GM18520 (cell line): ENCODE measurements at regions not wholly inside any gene's neighbourhood (a gene's known extent, or its start where the extent isn't known, plus 50 kb on each side); places are given as distances from the start of the nearest gene placed in this dataset.

Experiments
- ATAC-seq: cut with Tn5 transposase; IDR thresholded peaks from one replicate; pipeline ENCODE4 v1.9.1; 2021; ENCODE audit not compliant: unreplicated experiment

DNA sequence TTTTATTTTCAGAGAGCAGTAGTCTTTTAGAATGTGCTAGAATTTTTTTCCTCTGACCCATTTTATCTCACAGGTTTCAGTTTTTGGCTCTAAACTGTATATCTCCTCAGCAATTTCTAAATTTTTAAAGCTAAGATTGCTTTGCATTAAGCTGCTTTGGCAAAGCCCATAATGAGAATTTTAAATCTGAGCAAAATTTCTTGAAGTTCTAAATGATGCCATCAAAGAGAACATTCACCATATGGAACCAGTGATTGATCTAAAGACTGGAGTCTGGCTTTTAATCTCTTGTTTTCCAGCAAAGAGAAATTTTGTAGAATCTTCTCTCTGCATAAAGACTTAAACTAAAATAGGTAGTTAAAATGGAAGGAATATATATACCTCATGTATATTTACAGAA, 313.6 kb downstream of the TBC1D32 start:
- no peak for ATAC-seq

GRCh38 chr6:121008553-121008952, 325.7 kb downstream of the TBC1D32 start:
- no peak for ATAC-seq

DNA sequence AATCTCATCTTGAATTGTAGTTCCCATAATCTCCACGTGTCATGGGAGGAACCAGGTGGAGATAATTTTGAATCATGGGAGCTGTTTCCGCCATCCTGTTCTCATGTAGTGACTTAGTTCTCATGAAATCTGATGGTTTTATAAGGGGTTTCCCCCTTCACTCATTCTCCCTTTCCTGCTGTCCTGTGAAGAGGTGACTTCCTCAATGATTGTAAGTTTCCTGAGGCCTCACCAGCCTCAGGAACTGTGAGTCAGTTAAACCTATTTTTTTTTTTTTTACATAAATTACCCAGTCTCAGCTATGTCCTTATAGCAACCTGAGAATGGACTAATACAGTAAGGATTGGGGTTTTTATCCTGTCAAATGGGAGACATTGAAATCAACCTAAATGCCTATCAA, 328.3 kb downstream of the TBC1D32 start:
- ATAC-seq: no peak

DNA sequence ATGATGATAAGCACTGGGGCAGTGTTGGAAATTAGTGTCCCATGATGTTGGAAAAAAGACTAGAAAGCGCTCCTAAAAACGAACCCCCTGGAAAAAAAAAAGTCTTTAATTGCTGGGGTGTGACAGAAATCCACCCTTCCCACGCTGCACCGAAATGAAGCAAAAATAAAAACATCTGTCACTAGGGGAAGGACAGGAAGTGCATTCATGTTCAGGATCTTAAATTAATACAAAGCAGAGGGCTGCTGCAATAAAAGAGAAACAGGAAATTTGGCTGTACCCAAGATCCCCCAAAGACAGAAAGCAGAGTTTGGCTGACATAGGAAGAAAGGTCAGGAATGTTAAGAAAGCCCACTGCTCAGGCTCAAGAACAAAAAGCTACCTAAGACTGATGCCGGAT, 333.9 kb downstream of the TBC1D32 start:
- ATAC-seq: no peak

- ATAC-seq: no peak
These were observed 337.9 kb downstream of the TBC1D32 start for GRCh38 chr6:120996340-120996739.

GRCh38 chr6:120994573-120994967, 339.7 kb downstream of the TBC1D32 start:
- no peak for ATAC-seq

DNA sequence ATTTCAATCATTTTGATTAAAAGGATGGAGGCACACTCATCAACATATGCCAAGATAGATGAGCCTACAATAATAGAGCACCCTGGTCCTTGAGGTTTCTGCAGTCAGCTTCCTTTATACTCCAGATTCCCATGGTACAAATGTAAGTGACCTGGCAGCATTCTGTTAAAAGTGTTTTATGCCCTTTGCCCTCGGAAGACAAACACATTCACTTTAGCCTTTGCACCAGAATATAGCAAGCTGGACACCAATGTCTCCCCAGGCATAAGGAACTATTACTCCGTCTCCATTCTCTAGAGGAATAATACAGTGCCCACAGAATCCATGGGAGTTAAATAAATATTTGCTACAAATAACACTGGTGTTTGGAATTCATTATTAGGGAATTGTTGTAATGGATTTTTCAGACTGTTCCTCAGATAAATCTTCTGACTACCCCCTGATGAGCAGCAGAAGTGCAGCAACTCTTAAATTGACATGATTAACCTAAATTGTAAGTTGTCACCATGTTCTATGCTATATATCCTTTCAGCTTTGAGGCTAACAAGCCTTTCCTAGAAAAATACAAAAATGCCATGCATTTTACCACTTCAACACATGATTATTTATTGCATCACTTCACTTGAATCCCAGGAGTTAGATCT, 340.2 kb downstream of the TBC1D32 start:
- no peak for ATAC-seq

GRCh38 chr6:120992257-120992656, 342.0 kb downstream of the TBC1D32 start:
- ATAC-seq: no peak

DNA sequence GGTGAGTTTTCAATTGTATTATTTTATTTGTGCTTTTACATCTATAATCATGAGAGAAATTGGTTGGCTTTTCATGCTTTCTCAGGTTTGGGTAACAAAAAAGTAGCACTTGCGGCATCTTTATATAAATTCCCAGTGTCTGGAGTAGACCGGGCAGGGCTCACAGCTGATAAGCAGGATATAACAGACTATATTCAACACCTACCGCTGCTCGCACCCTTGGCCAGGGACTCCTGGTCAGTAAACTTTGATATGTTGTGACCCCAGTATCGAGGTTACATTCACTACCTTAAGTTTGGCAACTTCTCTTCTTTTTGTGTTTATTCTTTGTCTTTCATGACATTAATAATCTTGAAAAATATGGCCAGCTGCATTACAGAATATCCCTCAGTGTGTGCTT, 343.4 kb downstream of the TBC1D32 start:
- ATAC-seq: no peak

DNA sequence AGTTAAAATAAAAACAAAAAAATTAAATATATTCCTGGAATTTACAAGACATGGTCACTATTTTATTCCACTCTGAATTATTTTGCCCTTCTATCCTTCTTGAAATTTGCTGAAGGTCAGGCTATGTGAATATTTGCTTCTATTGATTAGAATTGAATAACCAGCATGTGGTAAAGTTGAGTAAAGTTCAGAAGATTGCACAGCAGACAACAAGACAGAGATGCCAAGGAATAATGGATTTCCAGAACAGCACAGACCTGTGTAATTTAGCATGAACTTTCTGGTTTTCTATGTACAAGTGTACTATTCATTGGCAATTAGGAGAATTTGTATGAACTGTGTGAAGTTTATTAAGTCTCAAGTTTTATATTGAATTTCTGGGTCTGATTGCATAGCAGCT, 352.4 kb downstream of the TBC1D32 start:
- ATAC-seq: no peak

- peak; percentile 54 for ATAC-seq
These were observed 368.0 kb downstream of the TBC1D32 start for GRCh38 chr6:120966321-120966720.

DNA sequence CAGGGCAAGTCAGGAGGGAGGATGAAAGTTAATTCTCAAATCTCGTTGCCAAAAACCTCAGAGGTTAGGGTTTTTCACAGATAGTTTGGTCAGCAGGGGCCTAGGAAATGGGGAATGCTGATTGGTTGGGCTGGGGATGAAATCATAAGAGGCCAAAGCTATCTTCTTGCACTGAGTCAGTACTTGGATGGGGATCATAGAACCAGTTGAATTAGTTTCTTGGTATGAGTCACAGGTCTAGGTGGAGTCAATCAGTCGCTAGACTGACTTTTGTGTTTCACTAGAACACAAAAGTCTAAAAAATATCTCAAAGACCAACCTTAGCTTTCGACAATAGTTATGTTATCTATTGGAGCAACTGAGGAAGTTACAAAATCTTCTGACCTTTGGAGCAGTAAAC, 368.5 kb downstream of the TBC1D32 start:
- peak; percentile 44 for ATAC-seq

DNA sequence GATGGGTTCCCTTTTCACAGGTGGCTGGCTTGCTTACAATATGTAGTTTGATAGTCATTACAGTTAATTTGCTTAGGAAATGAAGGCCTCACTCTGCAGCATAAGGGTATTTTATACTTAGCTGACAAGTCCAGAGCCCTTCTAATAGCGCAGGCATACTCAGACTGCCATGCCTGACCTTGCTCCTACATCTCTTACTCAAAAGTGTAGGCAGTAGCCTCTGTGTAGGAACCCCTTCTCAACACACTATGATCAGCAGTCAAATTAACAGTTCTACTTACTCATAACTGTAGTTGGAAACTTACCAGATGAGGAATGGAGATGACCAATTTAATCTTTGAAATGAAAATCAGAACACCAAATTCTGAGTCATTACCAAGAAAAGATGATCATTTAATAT, 373.5 kb downstream of the TBC1D32 start:
- no peak for ATAC-seq

GRCh38 chr6:120954111-120954510, 380.2 kb downstream of the TBC1D32 start:
- no peak for ATAC-seq

GRCh38 chr6:120951258-120951657, 383.0 kb downstream of the TBC1D32 start:
- no peak for ATAC-seq

DNA sequence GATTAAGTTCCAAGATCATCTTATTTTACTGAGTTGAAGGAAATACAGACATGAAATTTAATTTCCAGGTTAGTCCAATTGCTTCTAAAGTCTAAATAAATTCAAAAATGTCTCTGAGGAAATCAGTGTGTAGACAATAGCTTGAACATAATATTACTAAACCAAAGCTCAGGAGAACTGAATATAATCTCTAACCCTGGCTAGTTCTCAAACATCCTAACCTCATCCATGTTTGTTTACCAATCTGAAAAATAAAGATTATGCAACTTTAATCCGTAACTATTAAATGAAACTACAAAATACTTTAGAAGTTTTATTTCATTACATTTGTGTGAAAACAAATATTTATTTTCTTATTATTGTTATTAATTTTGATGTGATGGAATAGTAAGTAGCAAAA, 387.2 kb downstream of the TBC1D32 start:
- ATAC-seq: no peak

DNA sequence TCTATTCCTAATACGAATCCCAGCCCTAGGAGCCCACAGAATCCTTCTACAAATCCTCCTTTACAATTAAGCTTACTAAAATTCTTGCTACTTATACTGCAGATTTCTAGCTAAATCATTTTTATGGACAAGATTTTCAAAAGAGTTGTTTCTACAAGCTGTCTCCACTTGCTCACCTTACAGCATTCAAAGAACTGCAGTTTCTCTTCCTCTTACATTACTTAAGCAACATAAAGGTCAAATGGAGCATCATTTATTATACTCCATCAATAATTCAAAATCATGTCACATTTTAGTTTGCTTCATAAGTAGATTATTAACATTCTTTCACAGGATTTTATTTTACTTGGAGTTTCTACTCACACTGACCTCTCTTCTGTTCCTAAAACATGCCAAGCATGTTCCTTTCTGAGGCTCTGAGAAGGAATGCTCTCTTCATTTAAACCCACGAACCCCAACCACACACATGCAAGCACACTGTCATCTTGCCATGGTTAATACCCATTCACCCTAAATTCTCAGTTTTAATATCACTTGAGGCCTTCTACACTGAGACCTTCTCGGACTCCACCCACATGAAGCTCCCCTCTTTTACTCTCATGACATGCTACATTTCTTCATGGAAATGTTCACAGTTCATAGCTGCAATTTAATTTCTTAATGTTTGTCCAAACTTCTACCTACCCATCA, 388.2 kb downstream of the TBC1D32 start:
- no peak for ATAC-seq

DNA sequence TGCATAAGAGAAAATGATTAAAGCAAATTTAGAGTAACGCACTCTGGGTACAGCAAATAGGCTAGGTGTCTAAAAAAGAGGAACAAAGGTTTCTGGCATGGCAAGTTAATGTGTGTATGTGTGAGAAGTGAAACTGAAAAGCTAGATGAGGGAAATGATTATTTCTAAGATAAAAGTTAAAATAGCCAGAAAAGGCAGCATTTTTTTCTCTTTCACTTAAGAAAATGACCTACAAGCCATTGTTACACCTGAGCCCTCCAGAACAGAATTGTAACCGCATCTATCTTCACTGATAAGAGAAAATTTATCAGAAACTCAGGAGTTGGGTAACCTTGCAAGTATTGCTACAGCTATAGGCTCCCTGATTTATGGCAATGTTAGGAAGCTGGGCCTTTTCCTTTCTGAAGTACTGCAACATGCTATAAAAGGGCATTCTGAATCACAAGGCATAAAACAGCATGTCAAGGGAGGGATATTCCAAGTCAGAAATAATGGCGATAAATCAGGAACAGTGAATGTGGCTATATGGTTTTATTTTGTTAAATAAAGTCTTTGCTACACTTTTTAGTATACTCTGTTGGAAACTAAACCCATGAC, 395.3 kb downstream of the TBC1D32 start:
- peak; percentile 96 for ATAC-seq

DNA sequence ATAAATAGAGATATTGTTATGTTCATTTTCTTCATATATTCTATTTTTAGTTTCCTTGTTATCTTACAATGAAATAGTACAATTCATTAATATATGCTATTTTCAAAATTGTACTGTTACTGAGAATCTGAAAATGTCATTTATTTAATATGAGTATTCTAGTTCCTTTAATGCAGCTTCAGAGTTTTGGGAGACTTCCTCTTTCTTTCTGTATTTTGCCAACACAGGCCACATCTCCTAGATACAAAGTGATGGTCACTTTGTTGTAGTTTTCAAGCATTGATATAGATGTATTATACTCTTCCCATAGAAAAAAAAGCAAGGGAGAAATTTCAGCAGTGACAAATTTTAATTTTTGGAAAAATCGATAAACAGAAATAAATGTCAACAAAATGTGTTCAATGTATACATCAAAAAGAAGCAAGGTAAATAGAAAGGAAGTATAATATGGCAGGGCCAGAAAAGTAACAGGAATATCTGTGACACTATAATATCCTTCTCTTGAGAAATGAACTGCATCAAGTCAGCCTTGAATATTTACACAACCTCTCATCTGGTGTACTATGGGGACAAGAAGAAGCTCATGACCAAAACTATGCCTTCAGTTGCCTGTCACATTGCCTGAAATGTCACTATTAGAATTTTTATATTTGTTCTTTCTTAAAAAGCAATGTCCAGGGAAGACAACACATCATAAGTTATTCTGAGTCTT, 396.0 kb downstream of the TBC1D32 start:
- no peak for ATAC-seq

DNA sequence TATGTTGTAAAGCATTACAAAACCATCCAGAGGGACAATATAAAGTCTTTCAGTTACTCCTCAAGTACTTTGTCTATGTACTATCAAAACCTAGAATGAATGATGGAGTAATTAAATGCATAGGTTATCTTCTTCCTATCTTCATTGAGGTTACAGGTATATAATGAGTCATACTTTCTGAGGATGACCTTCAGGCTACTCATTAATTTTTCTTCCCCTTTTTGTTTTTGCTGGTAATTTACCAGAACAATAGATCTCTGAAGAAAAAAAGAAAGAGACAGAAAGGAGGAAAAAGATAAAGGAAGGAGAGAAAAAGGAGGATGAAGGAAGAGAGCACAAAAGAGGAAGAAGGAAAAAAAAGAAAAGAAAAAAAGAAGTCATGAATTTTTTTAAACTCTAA, 398.4 kb downstream of the TBC1D32 start:
- peak; percentile 30 for ATAC-seq

DNA sequence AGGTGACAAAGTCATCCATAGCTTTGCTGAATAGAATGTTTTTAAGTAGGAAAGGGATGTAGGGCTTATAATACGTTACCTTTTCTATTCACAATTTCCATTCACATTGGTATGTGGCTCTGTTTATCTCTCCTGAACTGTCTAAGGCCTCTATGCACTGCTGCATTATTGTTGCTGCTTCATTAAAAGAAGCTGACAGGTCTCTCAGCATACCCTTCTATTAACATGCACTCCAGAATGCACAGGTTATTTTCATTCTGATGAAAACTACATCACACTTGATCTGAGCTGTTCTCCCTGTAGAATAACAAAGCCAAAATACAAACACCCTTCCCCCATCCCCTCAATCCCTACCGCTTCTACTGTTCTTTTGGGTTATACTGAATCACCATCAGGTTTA, 399.3 kb downstream of the TBC1D32 start:
- no peak for ATAC-seq
